Ascending aorta (tissue), 2 donors: ENCODE measurements at regions not wholly inside any gene's neighbourhood (a gene's known extent, or its start where the extent isn't known, plus 50 kb on each side); places are given as distances from the start of the nearest gene placed in this dataset.

Experiments
- DNase-seq, 2 donors: peaks; one replicate each; pipeline ENCODE4 v3.0.0-alpha.2; 2019; ENCODE audit warnings: low spot score in 2 of 2
- H3K27ac ChIP-seq, 2 donors: fragments of 200-600 bp; sonication (generic); one replicate each; pipeline ENCODE4 v1.5.1; 2016 to 2017; ENCODE audit warnings: mild to moderate bottlenecking in 1 of 2
- H3K27me3 ChIP-seq: fragments of 200-600 bp; sonication (generic); one replicate; pipeline ENCODE4 v1.5.1; 2017
- H3K36me3 ChIP-seq, 2 donors: fragments of 200-600 bp; sonication (generic); one replicate each; pipeline ENCODE4 v1.5.1; 2016
- H3K4me1 ChIP-seq, 2 donors: fragments of 200-600 bp; sonication (generic); one replicate each; pipeline ENCODE4 v1.5.1; 2016 to 2017; ENCODE audit warnings: mild to moderate bottlenecking in 1 of 2
- H3K4me3 ChIP-seq, 2 donors: fragments of 200-600 bp; sonication (generic); one replicate each; pipeline ENCODE4 v1.5.1; 2016 to 2017; ENCODE audit warnings: mild to moderate bottlenecking in 1 of 2
- H3K9me3 ChIP-seq, 2 donors: fragments of 200-600 bp; sonication (generic); one replicate each; pipeline ENCODE4 v1.5.1; 2016
- CTCF ChIP-seq, 3 experiments: fragments of 200-600 bp in 2 of 3; fragments of 450-650 bp in 1 of 3; sonication (generic) in 2 of 3; IDR thresholded peaks; one replicate each; pipeline ENCODE4 v1.5.1; 2016 to 2019; ENCODE audit warnings: antibody characterized with exemption in 3 of 3, mild to moderate bottlenecking in 1 of 3, moderate library complexity in 1 of 3
- intact Hi-C: fragments of 100-400 bp; cut with DNase I; formaldehyde crosslinking; loops from one replicate; pipeline ENCODE4 v1.15.1; 2023

- Histone ChIP-seq H3K36me3 (no peaks in the 10 kb centered on the region), H3K9me3 (no peaks in the 10 kb centered on the region), H3K27ac (peak overlapping the region; percentile 36 to 48), H3K4me3 (no peak overlapping the region), H3K27me3 (no peaks in the 10 kb centered on the region), H3K4me1 (no peaks in the 10 kb centered on the region)
- no peak for DNase-seq
- intact Hi-C loops = no loop called here
- no peak for TF ChIP-seq CTCF (IDR thresholded peaks at IDR 0.05)
Measured at GRCh38 chr15:95304151-95304946, 1026.2 kb upstream of the NR2F2 start.

GRCh38 chr15:95304947-95305400 is 1025.5 kb upstream of the NR2F2 start:
- DNase-seq = no peak
- Histone ChIP-seq H3K4me1 (no peaks in the 10 kb centered on the region), H3K9me3 (no peaks in the 10 kb centered on the region), H3K4me3 (no peak overlapping the region), H3K27me3 (no peaks in the 10 kb centered on the region), H3K36me3 (no peaks in the 10 kb centered on the region), H3K27ac (peak overlapping the region; percentile 29 to 36)
- no peak for TF ChIP-seq CTCF (IDR thresholded peaks at IDR 0.05)
- intact Hi-C loops = no loop called here

GRCh38 chr15:95307115-95307514 is 1023.4 kb upstream of the NR2F2 start:
- TF ChIP-seq CTCF (IDR thresholded peaks at IDR 0.05) = no peak
- DNase-seq = no peak
- Histone ChIP-seq H3K4me1 (no peaks in the 10 kb centered on the region), H3K4me3 (no peak overlapping the region), H3K9me3 (no peaks in the 10 kb centered on the region), H3K27ac (no peak overlapping the region), H3K36me3 (no peaks in the 10 kb centered on the region), H3K27me3 (no peaks in the 10 kb centered on the region)
- intact Hi-C loops = no loop called here

GRCh38 chr15:95319242-95319641 is 1011.3 kb upstream of the NR2F2 start:
- Histone ChIP-seq H3K9me3 (no peaks in the 10 kb centered on the region), H3K4me1 (no peaks in the 10 kb centered on the region), H3K36me3 (no peaks in the 10 kb centered on the region), H3K27ac (no peak overlapping the region), H3K4me3 (no peak overlapping the region), H3K27me3 (no peaks in the 10 kb centered on the region)
- intact Hi-C loops = no loop called here
- no peak for DNase-seq
- TF ChIP-seq CTCF (IDR thresholded peaks at IDR 0.05) = no peak

- no peak for DNase-seq
- no peaks in the 10 kb centered on the region for H3K36me3 ChIP-seq
- intact Hi-C loops = no loop called here
- TF ChIP-seq CTCF (IDR thresholded peaks at IDR 0.05) = no peak
- no peaks in the 10 kb centered on the region for H3K27me3 ChIP-seq
- peaks cover 3% of the 10 kb centered on the region in 2 donors for H3K4me1 ChIP-seq
- H3K4me3 ChIP-seq = no peak overlapping the region
- no peaks in the 10 kb centered on the region for H3K9me3 ChIP-seq
- no peak overlapping the region for H3K27ac ChIP-seq
Measured at GRCh38 chr15:95323796-95324195, 1006.7 kb upstream of the NR2F2 start.
